HG03439 (cell line): ENCODE measurements at regions not wholly inside any gene's neighbourhood (a gene's known extent, or its start where the extent isn't known, plus 50 kb on each side); places are given as distances from the start of the nearest gene placed in this dataset.

Experiments
- ATAC-seq: cut with Tn5 transposase; IDR thresholded peaks from one replicate; pipeline ENCODE4 v1.9.1; 2021; ENCODE audit warnings: mild to moderate bottlenecking, moderate library complexity; ENCODE audit not compliant: unreplicated experiment

GRCh38 chr7:85602196-85602595 is 415.3 kb upstream of the SEMA3D start:
- no peak for ATAC-seq

GRCh38 chr7:85600395-85600794 is 413.5 kb upstream of the SEMA3D start:
- no peak for ATAC-seq

- no peak for ATAC-seq
Observed at GRCh38 chr7:85596827-85597226, 410.0 kb upstream of the SEMA3D start.

GRCh38 chr7:85595750-85596178 is 408.9 kb upstream of the SEMA3D start:
- ATAC-seq: no peak

- ATAC-seq: no peak
Observed at GRCh38 chr7:85593355-85593754, 406.5 kb upstream of the SEMA3D start.

- ATAC-seq: no peak
Observed at GRCh38 chr7:85587785-85588184, 400.9 kb upstream of the SEMA3D start.

- no peak for ATAC-seq
Observed at GRCh38 chr7:85586091-85586490, 399.2 kb upstream of the SEMA3D start.

- no peak for ATAC-seq
Observed at GRCh38 chr7:85583131-85583953, 396.5 kb upstream of the SEMA3D start.

- ATAC-seq: no peak
Observed at GRCh38 chr7:85573844-85574243, 387.0 kb upstream of the SEMA3D start.

- ATAC-seq: no peak
Observed at GRCh38 chr7:85573346-85573745, 386.5 kb upstream of the SEMA3D start.

- ATAC-seq: no peak
Observed at GRCh38 chr7:85570898-85571297, 384.0 kb upstream of the SEMA3D start.

GRCh38 chr7:85567983-85568382 is 381.1 kb upstream of the SEMA3D start:
- no peak for ATAC-seq

- ATAC-seq: no peak
Observed at GRCh38 chr7:85566095-85566794, 379.4 kb upstream of the SEMA3D start.

- ATAC-seq: no peak
Observed at GRCh38 chr7:85565276-85565675, 378.4 kb upstream of the SEMA3D start.

- ATAC-seq: no peak
Observed at GRCh38 chr7:85564861-85565260, 378.0 kb upstream of the SEMA3D start.

- ATAC-seq: no peak
Observed at GRCh38 chr7:85561706-85562105, 374.9 kb upstream of the SEMA3D start.

- peak; percentile 78 for ATAC-seq
Observed at GRCh38 chr7:85554236-85555178, 367.7 kb upstream of the SEMA3D start.

- no peak for ATAC-seq
Observed at GRCh38 chr7:85535974-85536729, 349.3 kb upstream of the SEMA3D start.

GRCh38 chr7:85529831-85530230 is 343.0 kb upstream of the SEMA3D start:
- ATAC-seq: no peak

GRCh38 chr7:85529201-85529600 is 342.3 kb upstream of the SEMA3D start:
- ATAC-seq: no peak
